ENCODE measurements at regions not wholly inside any gene's neighbourhood (a gene's known extent, or its start where the extent isn't known, plus 50 kb on each side); places are given as distances from the start of the nearest gene placed in this dataset.
"Not testable (repeated sequence)": the region's sequence is repeated elsewhere in the genome, so short reads cannot be mapped to it uniquely, and the experiment has no call there.

DNA sequence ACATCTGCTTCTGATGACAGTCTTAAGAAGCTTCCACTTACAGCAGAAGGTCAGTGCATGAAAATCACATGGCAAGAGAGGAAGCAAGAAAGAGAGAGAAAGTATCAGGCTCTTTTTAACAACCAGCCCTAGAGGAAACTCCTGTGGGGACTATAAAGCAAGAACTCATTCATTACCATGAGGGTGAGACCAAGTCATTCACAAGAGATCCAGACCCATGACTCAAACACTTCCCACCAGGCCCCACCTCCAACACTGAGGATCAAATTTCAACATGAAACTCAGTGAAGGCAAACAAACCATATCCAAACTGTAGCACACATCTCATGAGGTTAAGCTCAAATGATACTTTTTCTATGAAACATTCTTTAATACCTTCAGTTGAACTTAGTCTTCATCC is 643.2 kb upstream of the SYNCRIP start:
- H3K9ac ChIP-seq (ENCODE audit: low read length), result no peak overlapping the region
- no peaks in the 10 kb centered on the region for H3K79me2 ChIP-seq (ENCODE audit: low read length)
- no peaks in the 10 kb centered on the region for H3K4me1 ChIP-seq (ENCODE audit: insufficient read depth, low read length)
- H2AFZ ChIP-seq (ENCODE audit: low read length), result no peak overlapping the region
- H3K27ac ChIP-seq (ENCODE audit: low read length), result no peak overlapping the region
- ChIA-PET CTCF (no interaction called here), POLR2A (ENCODE audit: unreplicated experiment) (no interaction called here)
- H3K4me2 ChIP-seq (ENCODE audit: low read length), result no peak overlapping the region
- no TSS peak for BruUV-seq (replicated peaks)
- no peak overlapping the region for H3K4me3 ChIP-seq (ENCODE audit: low read length)
- no peaks in the 10 kb centered on the region for H3K9me3 ChIP-seq (ENCODE audit: low read length)
- H3K9me2 ChIP-seq (replicated peaks; ENCODE audit: low read length), result no peaks in the 10 kb centered on the region
- TF ChIP-seq CTCF (conservative IDR thresholded peaks at IDR 0.05; ENCODE audit: low read depth, low read length) (no peak), EZH2 (IDR thresholded peaks at IDR 0.05; ENCODE audit: low read length, unreplicated experiment) (no peak), EZH2phosphoT487 (IDR thresholded peaks at IDR 0.05; ENCODE audit: borderline replicate concordance, low read length) (no peak)
- DNase-seq, result no peak
- no peaks in the 10 kb centered on the region for H3K27me3 ChIP-seq (ENCODE audit: low read length)
- no peaks in the 10 kb centered on the region for H3K36me3 ChIP-seq (ENCODE audit: low read depth, low read length)
- ATAC-seq, result no peak
- H4K20me1 ChIP-seq (ENCODE audit: low read length), result no peaks in the 10 kb centered on the region
- intact Hi-C loops (cut with micrococcal nuclease), result no loop called here
- no peaks in the 10 kb centered on the region for H3F3A ChIP-seq (ENCODE audit: low read length, unreplicated experiment)

GRCh38 chr6:86284809-86285480 is 642.3 kb upstream of the SYNCRIP start:
- CTCF ChIA-PET; BruUV-seq (replicated peaks); H3K4me1 ChIP-seq (ENCODE audit: insufficient read depth, low read length): not testable (repeated sequence)

GRCh38 chr6:86283596-86283995 is 640.9 kb upstream of the SYNCRIP start:
- H3K36me3 ChIP-seq (ENCODE audit: low read depth, low read length); CTCF ChIA-PET; H3K9me2 ChIP-seq (replicated peaks; ENCODE audit: low read length); H3K9me3 ChIP-seq (ENCODE audit: low read length); H4K20me1 ChIP-seq (ENCODE audit: low read length); intact Hi-C loops (cut with micrococcal nuclease); H3K9ac ChIP-seq (ENCODE audit: low read length); H3K27me3 ChIP-seq (ENCODE audit: low read length); H3K79me2 ChIP-seq (ENCODE audit: low read length); H3K27ac ChIP-seq (ENCODE audit: low read length); BruUV-seq (replicated peaks); ATAC-seq; H2AFZ ChIP-seq (ENCODE audit: low read length); H3F3A ChIP-seq (ENCODE audit: low read length, unreplicated experiment); H3K4me3 ChIP-seq (ENCODE audit: low read length); DNase-seq; POLR2A ChIA-PET (ENCODE audit: unreplicated experiment); H3K4me1 ChIP-seq (ENCODE audit: insufficient read depth, low read length); H3K4me2 ChIP-seq (ENCODE audit: low read length): not testable (repeated sequence)

More at GRCh38 chr6:86284809-86285480, 642.3 kb upstream of the SYNCRIP start:
- H3K27me3 ChIP-seq (ENCODE audit: low read length); H3K9me3 ChIP-seq (ENCODE audit: low read length); ATAC-seq; H3K27ac ChIP-seq (ENCODE audit: low read length); H2AFZ ChIP-seq (ENCODE audit: low read length); DNase-seq; H3K9me2 ChIP-seq (replicated peaks; ENCODE audit: low read length); H3K9ac ChIP-seq (ENCODE audit: low read length); H4K20me1 ChIP-seq (ENCODE audit: low read length); POLR2A ChIA-PET (ENCODE audit: unreplicated experiment); intact Hi-C loops (cut with micrococcal nuclease); H3K79me2 ChIP-seq (ENCODE audit: low read length); H3K4me3 ChIP-seq (ENCODE audit: low read length); H3F3A ChIP-seq (ENCODE audit: low read length, unreplicated experiment); H3K36me3 ChIP-seq (ENCODE audit: low read depth, low read length); H3K4me2 ChIP-seq (ENCODE audit: low read length): not testable (repeated sequence)

GRCh38 chr6:86276056-86276455 is 633.4 kb upstream of the SYNCRIP start:
- no peaks in the 10 kb centered on the region for H3K4me1 ChIP-seq (ENCODE audit: insufficient read depth, low read length)
- no peak for ATAC-seq
- H3K27ac ChIP-seq (ENCODE audit: low read length), result no peak overlapping the region
- H3K79me2 ChIP-seq (ENCODE audit: low read length), result no peaks in the 10 kb centered on the region
- no peak for DNase-seq
- H3K9ac ChIP-seq (ENCODE audit: low read length), result no peak overlapping the region
- no TSS peak for BruUV-seq (replicated peaks)
- no peaks in the 10 kb centered on the region for H3F3A ChIP-seq (ENCODE audit: low read length, unreplicated experiment)
- no peaks in the 10 kb centered on the region for H3K27me3 ChIP-seq (ENCODE audit: low read length)
- CTCF ChIA-PET, result no interaction called here
- no peaks in the 10 kb centered on the region for H3K9me3 ChIP-seq (ENCODE audit: low read length)
- POLR2A ChIA-PET (ENCODE audit: unreplicated experiment), result no interaction called here
- no peaks in the 10 kb centered on the region for H3K36me3 ChIP-seq (ENCODE audit: low read depth, low read length)
- H2AFZ ChIP-seq (ENCODE audit: low read length), result no peak overlapping the region
- intact Hi-C loops (cut with micrococcal nuclease), result no loop called here
- no peak overlapping the region for H3K4me2 ChIP-seq (ENCODE audit: low read length)
- H4K20me1 ChIP-seq (ENCODE audit: low read length), result no peaks in the 10 kb centered on the region
- H3K4me3 ChIP-seq (ENCODE audit: low read length), result no peak overlapping the region
- TF ChIP-seq CTCF (conservative IDR thresholded peaks at IDR 0.05; ENCODE audit: low read depth, low read length) (no peak), EZH2phosphoT487 (IDR thresholded peaks at IDR 0.05; ENCODE audit: borderline replicate concordance, low read length) (no peak), EZH2 (IDR thresholded peaks at IDR 0.05; ENCODE audit: low read length, unreplicated experiment) (no peak)
- no peaks in the 10 kb centered on the region for H3K9me2 ChIP-seq (replicated peaks; ENCODE audit: low read length)

Data from PC-3 (cell line).